HepG2 (cell line): ENCODE measurements at regions not wholly inside any gene's neighbourhood (a gene's known extent, or its start where the extent isn't known, plus 50 kb on each side); places are given as distances from the start of the nearest gene placed in this dataset.

Experiments
- ATAC-seq: fragments of 200-7000 bp; cut with Tn5 transposase; 3 replicates; pipeline ENCODE4 v1.9.1; 2020; ENCODE audit warnings: mild to moderate bottlenecking, moderate library complexity
- BruUV-seq: library from RNA; stranded (reverse); fragments of 400-500 nt; replicated peaks from 2 replicates; lab custom pipeline; 2021; lab: Mats Ljungman, UMichigan
- CTCF ChIA-PET: fragments of 300-600 bp; formaldehyde crosslinking; extraction: SDS; loops from one replicate; lab custom pipeline; 2021; ENCODE audit warnings: low total read pairs, inconsistent platforms, low intra/inter-chr PET ratio; lab: Yijun Ruan, JAX
- POLR2A ChIA-PET: fragments of 350-600 bp; sonication (Branson Sonifier 250); formaldehyde crosslinking; loops from one replicate; lab custom pipeline; 2020; ENCODE audit warnings: antibody characterized with exemption, inconsistent platforms; lab: Yijun Ruan, JAX
- DNase-seq: peaks from one replicate; pipeline ENCODE4 v3.0.0-alpha.2; 2015; ENCODE audit warnings: low spot score
- FAIRE-seq: peaks from 3 replicates; lab custom pipeline; 2011; peaks lifted over from hg19 to GRCh38; lab: Jason Lieb, UNC
- H2AFZ ChIP-seq: one replicate; pipeline ENCODE4 v1.6.1; 2011; ENCODE audit warnings: low read length, inconsistent platforms
- H3K27ac ChIP-seq: fragments of 300-600 bp; 3 replicates; pipeline ENCODE4 v1.8.0; 2011; ENCODE audit warnings: mixed run types, mild to moderate bottlenecking, mixed read lengths, low read length, inconsistent platforms; ENCODE audit not compliant: insufficient read depth; ENCODE audit errors: extremely low read length
- H3K27me3 ChIP-seq, 2 experiments: fragments of 200-600 bp in 1 of 2; 2 replicates in 1 of 2; 3 replicates in 1 of 2; pipeline versions ENCODE4 v1.6.0 to v1.8.0; 2011; ENCODE audit warnings: low read length in 2 of 2, mild to moderate bottlenecking in 2 of 2, moderate library complexity in 2 of 2, inconsistent platforms in 1 of 2; ENCODE audit not compliant: insufficient read depth in 2 of 2, control insufficient read depth in 1 of 2
- H3K36me3 ChIP-seq, 2 experiments: fragments of 200-600 bp in 1 of 2; replicated peaks in 1 of 2; 2 replicates in 1 of 2; 3 replicates in 1 of 2; pipeline versions ENCODE4 v1.5.1 to v1.8.0; 2011; ENCODE audit warnings: low read length in 2 of 2, inconsistent platforms in 1 of 2; ENCODE audit not compliant: insufficient read depth in 2 of 2, control insufficient read depth in 1 of 2
- H3K4me1 ChIP-seq: 2 replicates; pipeline ENCODE4 v1.5.1; 2012; ENCODE audit warnings: low read length, inconsistent platforms; ENCODE audit not compliant: insufficient read depth
- H3K4me2 ChIP-seq: 2 replicates; pipeline ENCODE4 v1.6.0; 2011; ENCODE audit warnings: low read depth, low read length, inconsistent platforms
- H3K4me3 ChIP-seq, 3 experiments: fragments of 200-600 bp in 1 of 3; sonication (generic), shearing (Covaris generic) in 1 of 3; replicated peaks in 1 of 3; 2 replicates each; pipeline ENCODE4 v1.5.1; 2011 to 2016; ENCODE audit warnings: low read length in 3 of 3, inconsistent platforms in 2 of 3, low read depth in 2 of 3, mild to moderate bottlenecking in 2 of 3, control low read depth in 1 of 3, mixed read lengths in 1 of 3; ENCODE audit not compliant: insufficient read depth in 1 of 3
- H3K79me2 ChIP-seq: one replicate; pipeline ENCODE4 v1.6.1; 2011; ENCODE audit warnings: low read length, inconsistent platforms; ENCODE audit not compliant: insufficient read depth
- H3K9ac ChIP-seq: 2 replicates; pipeline ENCODE4 v1.6.0; 2011; ENCODE audit warnings: mild to moderate bottlenecking, low read depth, low read length, inconsistent platforms; ENCODE audit not compliant: insufficient read depth
- H3K9me3 ChIP-seq: 2 replicates; pipeline ENCODE4 v1.5.1; 2012; ENCODE audit warnings: mild to moderate bottlenecking, low read length
- H4K20me1 ChIP-seq: 2 replicates; pipeline ENCODE4 v1.6.0; 2011; ENCODE audit warnings: inconsistent platforms, mild to moderate bottlenecking, low read length, moderate library complexity; ENCODE audit not compliant: insufficient read depth
- CBX2 ChIP-seq, 2 experiments: fragments of 200-600 bp in 1 of 2; sonication (generic); formaldehyde crosslinking in 1 of 2; IDR thresholded peaks; 2 replicates each; pipeline versions ENCODE4 v1.7.0 to v1.8.1; 2018 to 2022; ENCODE audit warnings: low read depth in 2 of 2, low read length in 1 of 2, mild to moderate bottlenecking in 1 of 2, missing genetic modification reagents in 1 of 2
- ETV5 ChIP-seq: IDR thresholded peaks from 2 replicates; pipeline ENCODE4 v1.6.1; 2018; ENCODE audit warnings: missing biosample characterization, missing genetic modification reagents, inconsistent platforms, borderline replicate concordance
- FOXA3 ChIP-seq: IDR thresholded peaks from 2 replicates; pipeline ENCODE4 v1.6.1; 2016; ENCODE audit warnings: missing genetic modification reagents, missing compliant biosample characterization
- HOXA7 ChIP-seq: sonication (generic); formaldehyde crosslinking; IDR thresholded peaks from 2 replicates; pipeline ENCODE4 v1.8.1; 2022; ENCODE audit warnings: mild to moderate bottlenecking, missing genetic modification reagents, moderate library complexity
- NCOA5 ChIP-seq: sonication (generic); formaldehyde crosslinking; IDR thresholded peaks from 2 replicates; pipeline ENCODE4 v1.4.0; 2020; ENCODE audit warnings: missing genetic modification reagents
- NRL ChIP-seq: sonication (generic); formaldehyde crosslinking; IDR thresholded peaks from 2 replicates; pipeline ENCODE4 v1.5.0; 2020; ENCODE audit warnings: missing genetic modification reagents, mild to moderate bottlenecking, moderate library complexity, borderline replicate concordance
- SPEN ChIP-seq: sonication (generic); formaldehyde crosslinking; IDR thresholded peaks from 2 replicates; pipeline ENCODE4 v1.5.1; 2020; ENCODE audit warnings: low read depth, mild to moderate bottlenecking, missing genetic modification reagents
- TBP ChIP-seq: sonication (generic); formaldehyde crosslinking; IDR thresholded peaks from 2 replicates; pipeline ENCODE4 v1.5.0; 2020; ENCODE audit warnings: missing genetic modification reagents
- TOPORS ChIP-seq: sonication (generic); formaldehyde crosslinking; IDR thresholded peaks from 2 replicates; pipeline ENCODE4 v1.8.0; 2023; ENCODE audit warnings: mild to moderate bottlenecking, missing genetic modification reagents
- UBTF ChIP-seq: sonication (generic); formaldehyde crosslinking; IDR thresholded peaks from 2 replicates; pipeline ENCODE4 v1.4.0; 2020; ENCODE audit warnings: mild to moderate bottlenecking, missing genetic modification reagents
- YEATS2 ChIP-seq: sonication (generic); formaldehyde crosslinking; IDR thresholded peaks from 2 replicates; pipeline ENCODE4 v1.4.0; 2020; ENCODE audit warnings: missing genetic modification reagents, borderline replicate concordance
- ZNF318 ChIP-seq: sonication (generic); formaldehyde crosslinking; IDR thresholded peaks from 2 replicates; pipeline ENCODE4 v1.4.0; 2020; ENCODE audit warnings: mild to moderate bottlenecking, missing genetic modification reagents
- ZNF44 ChIP-seq: sonication (generic); formaldehyde crosslinking; IDR thresholded peaks from 2 replicates; pipeline ENCODE4 v1.5.1; 2020; ENCODE audit warnings: mild to moderate bottlenecking, missing genetic modification reagents
- ZNF768 ChIP-seq: sonication (generic); formaldehyde crosslinking; IDR thresholded peaks from 2 replicates; pipeline ENCODE4 v1.4.0; 2020; ENCODE audit warnings: missing genetic modification reagents
- WGBS: methylation state at CpG from one replicate; pipeline ENCODE4 v1.1.6; 2017; ENCODE audit warnings: low lambda C conversion rate; 5-methylcytosine and 5-hydroxymethylcytosine counted together
- in situ Hi-C: cut with HindIII; loops from 2 replicates; pipeline ENCODE4 v1.10.0; 2017; ENCODE audit warnings: low pct_unique_long_range_greater_than_20kb; ENCODE audit not compliant: extremely low pct_ligation_motif_present
- intact Hi-C: fragments of 100-400 bp; cut with micrococcal nuclease; formaldehyde crosslinking; loops from one replicate; pipeline ENCODE4 v1.10.0; 2022; ENCODE audit not compliant: unreplicated experiment

GRCh38 chr10:35711615-35712411 is 69.7 kb upstream of the FZD8 start:
- ATAC-seq: no peak
- no peak for DNase-seq
- no peaks in the 10 kb centered on the region for H3K36me3 ChIP-seq
- 11% methylated on average over 13 of the region's 15 CpGs for WGBS
- intact Hi-C loops (no loop called here), in situ Hi-C loops (no loop called here)
- no peaks in the 10 kb centered on the region for H3K9me3 ChIP-seq
- H2AFZ ChIP-seq: no peak overlapping the region
- ChIA-PET POLR2A (no interaction called here), CTCF (no interaction called here)
- no peaks in the 10 kb centered on the region for H3K79me2 ChIP-seq
- BruUV-seq: no TSS peak
- H3K27ac ChIP-seq: no peak overlapping the region
- no peak overlapping the region for H3K4me3 ChIP-seq
- H3K4me1 ChIP-seq: no peaks in the 10 kb centered on the region
- peaks cover 0 to 10% of the 10 kb centered on the region in 2 experiments; a peak in 2 of 5 replicates for H3K27me3 ChIP-seq
- H3K9ac ChIP-seq: no peak overlapping the region
- H4K20me1 ChIP-seq: no peaks in the 10 kb centered on the region
- H3K4me2 ChIP-seq: no peak overlapping the region
- FAIRE-seq: no peak
- TF ChIP-seq ZNF768 (CRISPR knock-in tag) (no peak), YEATS2 (CRISPR knock-in tag) (no peak), NCOA5 (CRISPR knock-in tag) (no peak), SPEN (CRISPR knock-in tag) (no peak), HOXA7 (no peak), FOXA3 (CRISPR knock-in tag) (no peak), CBX2 (IDR thresholded peaks at IDR 0.05; ENCODE audit: low read depth, low read length) (no peak), CBX2 (CRISPR knock-in tag; IDR thresholded peaks at IDR 0.05; ENCODE audit: low read depth) (no peak), TBP (CRISPR knock-in tag) (no peak), ZNF44 (CRISPR knock-in tag) (no peak), NRL (CRISPR knock-in tag) (no peak), UBTF (CRISPR knock-in tag) (no peak), ETV5 (no peak), TOPORS (CRISPR knock-in tag) (no peak), ZNF318 (no peak)
